C4-2B (cell line): ENCODE measurements at regions not wholly inside any gene's neighbourhood (a gene's known extent, or its start where the extent isn't known, plus 50 kb on each side); places are given as distances from the start of the nearest gene placed in this dataset.

Source experiments
- CTCF ChIP-seq: fragments of 450-650 bp; conservative IDR thresholded peaks from 2 replicates; pipeline ENCODE4 v1.5.1; 2017; ENCODE audit warnings: mild to moderate bottlenecking
- ZFX ChIP-seq: fragments of 450-650 bp; IDR thresholded peaks from 2 replicates; pipeline ENCODE4 v1.6.1; 2017

GRCh38 chr3:160091441-160091840 lies 102.8 kb downstream of the IL12A start:
- no peak for TF ChIP-seq CTCF
- no peak for TF ChIP-seq ZFX
